Stimulated activated CD4-positive, alpha-beta T cell treated with anti-CD3 and anti-CD28 coated beads, Interleukin-15, amount 100 ng/mL, for 1 hour (primary cell): ENCODE measurements at regions not wholly inside any gene's neighbourhood (a gene's known extent, or its start where the extent isn't known, plus 50 kb on each side); places are given as distances from the start of the nearest gene placed in this dataset.
"Not testable (repeated sequence)": the region's sequence is repeated elsewhere in the genome, so short reads cannot be mapped to it uniquely, and the experiment has no call there.

ENCODE experiments used
- DNase-seq, 2 donors: peaks; one replicate each; pipeline ENCODE4 v3.0.0-alpha.2; 2020; ENCODE audit warnings: low read depth in 1 of 2, low spot score in 1 of 2

DNA sequence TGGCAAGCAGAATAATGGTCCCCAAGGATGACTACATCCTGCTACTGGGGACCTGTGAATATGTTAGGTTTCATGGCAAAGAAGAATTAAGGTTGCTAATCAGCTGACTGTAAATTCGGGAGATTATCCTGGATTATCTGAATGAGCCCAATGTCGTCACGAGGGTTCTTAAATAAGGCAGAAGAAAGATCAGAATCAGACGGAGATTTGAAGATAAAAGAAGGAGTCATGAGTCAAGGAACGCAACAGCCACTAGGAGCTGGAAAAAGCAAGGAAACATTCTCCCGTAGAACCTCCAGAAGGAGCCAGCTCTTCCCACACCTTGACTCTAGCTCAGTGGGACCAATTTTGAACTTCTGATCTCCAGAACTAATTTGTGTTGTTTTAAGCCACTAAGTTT is 82.9 kb upstream of the APBB1IP start:
- DNase-seq, result no peak

DNA sequence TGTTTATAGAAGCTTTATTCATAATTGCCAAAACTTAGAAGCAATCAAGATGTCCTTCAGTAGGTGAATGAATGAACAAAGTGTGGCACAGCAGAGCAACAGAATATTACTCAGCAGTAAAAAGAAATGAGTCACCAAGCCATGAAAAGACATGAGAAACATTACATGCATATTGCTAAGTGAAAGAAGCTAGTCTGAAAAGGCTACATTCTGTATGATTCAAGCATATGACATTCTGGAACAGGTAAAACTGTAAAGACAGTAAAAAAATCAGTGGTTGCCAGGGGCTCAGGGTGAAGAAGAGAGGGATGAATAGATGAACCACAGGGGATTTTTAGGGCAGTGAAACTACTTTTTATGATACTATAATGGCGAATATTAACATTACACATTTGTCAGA is 80.9 kb upstream of the APBB1IP start:
- DNase-seq, result no peak

DNA sequence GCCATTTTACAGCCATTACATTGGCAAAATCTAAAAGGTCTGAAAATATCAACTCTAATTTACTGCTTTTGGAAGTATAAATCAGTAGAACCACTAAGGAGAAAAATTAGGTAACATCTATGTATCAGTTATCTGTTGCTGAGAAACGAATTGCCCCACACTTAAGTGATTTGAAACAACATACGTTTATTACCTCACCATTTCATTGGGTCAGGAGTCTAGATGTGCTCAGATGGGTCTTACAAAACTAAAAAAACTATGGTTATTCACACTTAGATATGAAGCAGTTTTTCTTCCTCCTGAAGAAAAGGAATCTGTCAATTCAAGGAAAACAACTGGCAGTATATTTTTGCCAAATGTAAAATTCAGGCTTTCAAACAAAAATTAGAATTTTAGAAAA is 80.1 kb upstream of the APBB1IP start:
- DNase-seq, result no peak

DNA sequence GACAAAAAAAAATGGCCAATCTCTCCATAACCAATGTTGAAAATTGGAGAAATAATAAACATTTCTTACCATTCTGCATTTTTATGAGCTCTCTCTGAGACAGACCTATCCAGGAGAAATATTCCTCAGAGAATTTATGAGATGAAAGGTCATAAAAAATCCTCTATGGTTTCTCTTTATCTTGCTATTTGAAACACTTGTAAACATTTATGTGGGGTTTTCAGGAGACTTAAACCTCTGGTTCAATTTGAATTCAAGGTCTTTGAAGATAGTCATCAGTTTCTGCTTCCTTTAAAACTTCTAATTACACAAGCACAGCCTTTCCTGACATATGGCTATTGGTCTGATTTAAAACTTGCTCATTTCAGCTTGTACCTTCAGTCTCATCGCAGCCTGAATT is 78.5 kb upstream of the APBB1IP start:
- DNase-seq, result no peak

DNA sequence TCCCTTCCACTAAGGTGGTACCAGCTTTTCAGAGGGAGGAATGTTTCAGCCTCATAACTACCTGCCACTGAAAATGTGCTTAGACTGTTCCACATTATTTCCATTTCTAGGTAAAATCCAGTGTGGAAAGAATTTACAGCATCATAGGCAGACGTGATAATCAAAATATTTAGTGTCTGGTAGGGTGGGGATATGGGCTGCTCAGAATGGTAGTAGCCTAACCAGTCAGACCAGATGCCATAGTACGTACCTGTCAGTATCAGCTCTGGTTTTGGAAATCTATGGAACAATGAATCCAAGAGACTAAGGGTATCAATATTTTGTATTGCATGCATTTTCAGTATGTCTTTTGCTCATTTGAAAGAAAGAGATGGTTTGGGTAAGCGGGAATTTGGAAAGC is 76.8 kb upstream of the APBB1IP start:
- no peak for DNase-seq

DNA sequence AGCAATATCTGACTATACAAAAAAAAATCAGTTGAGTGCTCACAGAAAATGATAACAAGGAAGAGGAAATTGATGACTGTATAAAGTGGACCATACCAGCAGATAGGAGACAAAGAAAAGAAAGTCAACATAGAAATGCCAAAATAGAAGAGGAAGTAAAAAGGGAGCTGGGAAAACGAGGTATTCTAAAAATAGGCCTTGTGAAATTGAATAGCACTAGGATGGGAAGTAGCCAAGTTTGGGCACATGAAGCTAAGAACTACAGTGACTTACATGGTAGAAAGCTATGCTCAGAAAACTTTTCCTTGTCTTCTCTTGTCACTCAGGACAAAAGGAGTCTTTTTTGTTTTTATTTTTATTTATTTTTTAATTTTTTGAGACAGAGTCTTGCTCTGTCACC is 76.2 kb upstream of the APBB1IP start:
- no peak for DNase-seq

DNA sequence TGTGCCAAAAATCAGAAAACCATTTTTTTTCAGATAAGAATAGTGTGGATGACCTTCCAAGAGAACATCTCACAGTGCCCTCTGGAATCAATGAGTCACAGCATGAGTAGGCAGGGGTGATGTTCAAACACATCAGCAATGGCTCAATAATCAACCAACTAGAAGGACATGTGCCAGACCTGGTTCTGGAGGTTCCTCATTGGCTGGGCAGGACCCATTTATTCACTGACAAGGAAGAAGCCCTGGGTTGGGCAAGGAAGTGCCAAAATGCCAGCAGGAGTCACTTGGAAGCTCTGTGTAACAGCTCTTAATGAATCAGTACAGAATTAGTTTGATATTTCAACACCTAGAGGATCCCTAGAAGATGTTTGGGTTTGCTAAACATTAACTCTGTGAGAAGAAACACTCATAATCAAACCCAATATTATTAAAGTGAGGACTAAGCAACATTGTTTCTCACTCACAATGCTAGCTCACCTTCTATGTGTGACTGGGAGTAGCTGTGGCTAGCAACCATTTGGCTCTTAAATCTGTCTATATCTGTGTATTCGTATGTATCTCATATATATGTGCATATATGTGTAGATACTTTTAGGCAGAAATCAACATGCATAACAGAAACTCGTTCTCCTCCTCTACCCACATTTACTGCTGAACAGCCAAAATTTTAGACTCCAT is 72.3 kb upstream of the APBB1IP start:
- no peak for DNase-seq

DNA sequence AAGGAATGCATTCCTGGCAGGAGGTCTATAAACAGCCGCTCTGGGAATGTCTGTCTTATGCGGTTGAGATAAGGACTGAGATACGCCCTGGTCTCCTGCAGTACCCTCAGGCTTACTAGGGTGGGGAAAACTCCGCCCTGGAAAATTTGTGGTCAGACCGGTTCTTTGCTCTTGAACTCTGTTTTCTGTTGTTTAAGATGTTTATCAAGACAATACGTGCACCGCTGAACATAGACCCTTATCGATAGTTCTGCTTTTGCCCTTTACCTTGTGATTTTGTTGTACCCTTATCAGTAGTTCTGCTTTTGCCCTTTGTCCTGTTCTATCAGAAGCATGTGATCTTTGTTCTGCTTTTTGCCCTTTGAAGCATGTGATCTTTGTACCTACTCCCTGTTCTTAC is 71.1 kb upstream of the APBB1IP start:
- DNase-seq, result not testable (repeated sequence)

DNA sequence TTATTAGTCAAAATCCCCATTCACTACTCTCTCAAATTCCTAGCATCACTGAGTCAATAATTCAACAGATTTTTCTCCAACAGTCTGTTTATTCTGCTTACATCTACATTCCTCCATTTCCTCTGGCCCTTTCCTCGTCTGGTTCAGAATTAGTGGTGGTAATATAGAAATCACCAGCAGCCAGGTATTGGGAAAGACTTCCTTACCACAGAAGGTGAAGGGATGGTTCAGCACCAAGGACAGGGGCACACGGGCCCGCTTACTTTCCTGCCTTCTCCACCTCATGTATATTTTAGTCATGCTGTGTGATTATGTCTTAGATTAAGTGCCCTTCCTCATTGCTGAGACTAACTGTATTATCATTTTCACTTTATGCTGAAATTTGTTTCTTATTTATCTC is 70.4 kb upstream of the APBB1IP start:
- peak in 1 of 2 donors; percentile 6 for DNase-seq

DNA sequence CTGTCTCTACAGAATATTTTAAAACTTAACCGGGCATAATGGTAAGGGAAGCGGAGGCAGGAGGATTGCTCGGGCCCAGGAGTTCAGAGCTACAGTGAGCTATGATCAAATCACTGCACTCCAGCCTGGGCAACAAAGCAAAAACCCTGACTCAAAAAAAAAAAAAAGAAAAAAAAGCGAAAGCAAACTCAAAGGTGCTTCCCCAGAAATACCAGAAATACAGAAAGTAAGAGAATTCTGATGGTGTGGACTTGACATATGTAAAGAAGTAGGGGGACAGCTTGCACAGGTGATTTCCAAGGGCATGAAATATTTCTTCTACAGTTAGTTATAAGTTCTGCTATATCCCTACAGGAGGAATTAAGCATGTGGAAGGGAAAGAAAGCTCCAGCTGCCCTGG is 69.7 kb upstream of the APBB1IP start:
- no peak for DNase-seq

DNA sequence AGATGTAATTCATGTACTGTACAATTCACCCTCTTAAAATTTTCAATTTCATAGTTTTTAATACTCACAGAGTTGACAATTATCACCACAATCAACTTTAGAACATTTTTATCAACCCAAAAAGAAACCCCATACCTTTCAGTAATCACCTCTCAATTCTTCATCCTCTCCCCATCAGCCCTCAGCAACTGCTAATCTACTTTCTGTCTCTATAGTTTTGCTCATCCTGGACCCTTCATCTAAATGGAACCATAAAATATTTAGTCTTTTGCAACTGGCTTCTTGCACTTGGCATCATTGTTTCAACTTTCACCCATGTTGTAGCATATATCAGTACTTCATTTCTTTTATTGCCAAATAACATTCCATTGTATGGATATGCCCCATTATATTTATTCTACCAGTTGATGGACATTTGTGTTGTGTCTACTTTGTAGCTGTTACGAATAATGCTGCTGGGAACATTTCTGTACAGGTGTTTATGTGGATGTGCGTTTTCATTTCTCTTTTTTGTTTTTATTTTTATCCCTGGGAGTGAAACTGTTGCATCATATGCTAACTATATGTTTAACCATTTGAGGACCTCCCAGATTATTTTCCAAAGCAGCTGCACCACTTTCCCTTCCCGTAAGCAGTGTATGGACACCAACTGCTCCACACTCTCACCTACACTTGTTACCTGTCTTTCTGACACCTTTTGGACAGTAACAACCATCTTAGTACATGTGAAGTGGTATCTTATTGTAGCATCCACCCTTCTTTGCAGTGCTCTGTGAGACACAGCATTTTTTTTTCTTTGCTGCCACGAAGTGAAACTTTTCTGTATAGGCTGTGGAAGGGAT is 65.4 kb upstream of the APBB1IP start:
- no peak for DNase-seq

DNA sequence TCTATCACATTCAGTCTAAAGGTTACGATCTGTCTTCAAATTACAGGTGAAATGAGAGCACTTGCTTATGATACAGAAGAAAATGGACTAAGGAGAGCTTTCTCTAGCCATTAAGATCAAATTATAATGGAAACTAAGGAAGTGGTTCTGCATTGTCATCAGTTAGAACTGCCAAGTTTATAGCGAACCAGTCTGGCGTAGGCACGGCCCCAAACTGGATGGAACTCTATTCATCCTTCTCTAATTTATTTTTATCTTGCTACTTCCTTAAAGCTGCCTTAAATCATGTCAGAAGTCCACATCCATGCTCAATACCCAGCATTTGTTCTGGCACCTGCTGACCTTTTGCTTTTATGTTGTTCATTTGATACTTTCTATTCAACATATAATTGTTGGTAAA is 63.7 kb upstream of the APBB1IP start:
- no peak for DNase-seq

DNA sequence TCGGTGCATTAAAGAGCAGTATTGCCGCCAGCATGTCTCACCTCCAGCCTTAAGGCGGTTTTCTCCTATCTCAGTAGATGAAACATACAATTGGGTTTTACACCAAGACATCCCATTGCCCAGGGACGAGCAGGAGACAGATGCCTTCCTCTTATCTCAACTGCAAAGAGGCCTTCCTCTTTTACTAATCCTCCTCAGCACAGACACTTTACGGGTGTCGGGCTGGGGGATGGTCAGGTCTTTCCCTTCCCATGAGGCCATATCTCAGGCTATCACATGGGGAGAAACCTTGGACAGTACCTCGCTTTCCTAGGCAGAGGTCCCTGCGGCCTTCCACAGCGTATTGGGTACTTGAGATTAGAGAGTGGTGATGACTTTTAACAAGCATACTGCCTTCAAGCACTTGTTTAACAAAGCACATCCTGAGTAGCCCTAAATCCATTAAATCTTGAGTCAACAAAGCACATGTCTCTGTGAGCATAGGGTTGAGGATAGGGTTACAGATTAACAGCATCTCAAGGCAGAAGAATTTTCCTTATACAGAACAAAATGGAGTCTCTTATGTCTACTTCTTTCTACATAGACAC is 60.8 kb upstream of the APBB1IP start:
- DNase-seq, result not testable (repeated sequence)

DNA sequence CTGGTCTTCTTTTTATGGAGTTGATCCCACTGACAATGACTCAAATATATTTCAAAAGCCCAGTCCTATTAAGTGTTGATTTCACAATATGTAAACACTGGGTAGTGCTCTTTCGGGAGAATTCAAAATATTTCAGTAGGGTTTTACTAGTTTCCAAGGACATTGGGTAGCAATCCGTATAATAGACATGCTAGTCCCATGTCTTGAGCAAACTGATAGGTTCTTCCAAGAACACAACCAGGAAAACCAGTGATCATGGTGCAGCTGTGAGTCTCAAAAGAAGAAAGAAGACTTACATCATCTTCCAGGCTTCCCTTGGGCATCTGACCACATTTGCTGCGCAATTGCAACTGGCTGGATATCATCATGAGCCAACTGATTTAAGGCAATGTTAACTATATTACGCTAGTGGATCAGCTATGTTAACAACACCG is 59.3 kb upstream of the APBB1IP start:
- DNase-seq, result no peak

DNA sequence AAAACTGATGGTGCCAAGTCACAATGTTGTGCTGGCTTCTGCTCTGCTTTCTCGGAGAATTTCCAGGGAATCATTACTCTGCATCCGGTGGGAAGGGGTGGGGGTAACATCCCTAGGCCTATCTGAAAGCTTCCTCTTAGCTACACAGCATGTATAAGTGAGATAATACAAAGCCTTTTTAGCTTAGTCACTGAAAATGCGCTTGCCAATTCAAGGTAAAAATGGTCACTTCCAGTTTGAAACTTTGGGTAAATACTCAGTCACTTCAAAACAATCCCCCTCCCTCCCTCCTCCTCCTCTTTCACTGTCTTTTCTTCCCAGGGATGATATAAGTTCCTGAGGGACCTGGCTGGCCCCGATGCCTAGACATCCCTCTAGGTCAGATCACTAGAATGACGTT is 57.3 kb upstream of the APBB1IP start:
- DNase-seq, result no peak

DNA sequence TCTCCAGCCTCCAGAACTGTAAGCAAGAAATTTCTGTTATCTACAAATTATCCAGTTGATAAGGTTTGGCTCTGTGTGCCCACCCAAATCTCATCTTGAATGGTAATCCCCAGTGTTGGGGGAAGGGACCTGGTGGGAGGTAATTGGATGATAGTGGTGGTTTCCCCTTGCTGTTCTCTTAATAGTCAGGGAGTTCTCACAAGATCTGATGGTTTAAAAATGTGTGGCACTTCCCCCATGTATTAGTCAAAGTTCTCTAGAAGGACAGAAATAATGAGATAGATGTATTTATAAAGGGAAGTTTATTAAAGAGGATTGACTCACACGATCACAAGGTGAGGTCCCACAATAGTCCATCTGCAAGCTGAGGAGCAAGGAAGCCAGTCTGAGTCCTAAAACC is 56.2 kb upstream of the APBB1IP start:
- DNase-seq, result no peak

DNA sequence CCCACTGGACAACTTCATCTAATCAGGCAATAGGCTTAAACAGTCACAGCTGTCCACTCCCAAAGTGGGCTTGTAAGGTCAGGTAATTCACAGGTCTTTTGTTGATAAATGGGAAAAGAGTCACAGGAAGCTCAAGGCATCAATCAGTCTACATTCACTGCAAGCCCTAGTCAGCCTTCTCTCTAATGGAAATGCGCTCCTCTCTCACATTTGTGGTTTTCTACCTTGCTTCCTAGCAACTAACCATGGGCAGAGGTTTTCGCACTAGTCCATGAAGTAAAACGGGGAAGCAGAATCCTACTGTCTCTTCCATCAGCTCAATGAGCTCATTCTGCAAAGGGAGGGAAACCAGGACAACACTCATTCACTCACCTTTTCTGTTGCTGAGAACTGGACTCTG is 53.5 kb upstream of the APBB1IP start:
- DNase-seq, result no peak

DNA sequence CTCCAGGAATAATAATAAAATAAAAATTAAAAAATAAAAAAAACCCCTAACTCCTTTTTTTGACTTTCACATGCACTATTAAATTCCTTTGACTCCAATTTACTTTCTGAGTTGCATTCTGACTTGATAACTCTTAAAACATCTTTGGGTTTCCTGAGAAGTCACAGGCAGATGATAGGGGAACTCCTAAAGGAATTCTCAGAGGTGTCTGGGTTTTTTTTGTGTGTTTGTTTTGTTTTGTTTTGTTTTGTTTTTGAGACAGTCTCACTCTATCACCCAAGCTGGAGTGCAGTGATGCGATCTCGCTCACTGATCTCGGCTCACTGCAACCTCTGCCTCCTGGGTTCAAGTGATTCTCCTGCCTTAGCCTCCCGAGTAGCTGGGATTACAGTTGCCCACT is 52.7 kb upstream of the APBB1IP start:
- no peak for DNase-seq

DNA sequence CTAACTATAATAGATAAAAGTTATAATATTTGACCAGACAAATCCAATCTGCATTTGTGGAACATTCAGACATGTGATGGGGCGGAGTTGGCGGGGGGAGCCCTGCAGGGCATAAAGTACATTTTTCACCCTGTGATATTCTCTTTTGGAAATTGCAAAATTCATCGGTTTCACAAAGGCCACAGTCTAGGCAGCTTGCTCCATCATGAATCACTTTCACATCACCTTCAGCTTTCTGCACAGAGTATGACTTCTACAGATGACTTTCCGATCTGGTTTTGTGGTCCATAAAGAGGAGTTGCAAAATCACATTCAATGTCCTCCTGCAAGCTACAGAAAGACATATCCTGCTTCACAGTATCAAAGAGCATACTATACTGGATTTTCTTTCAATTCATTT is 51.4 kb upstream of the APBB1IP start:
- no peak for DNase-seq
